IMR-90 (cell line): ENCODE measurements at regions not wholly inside any gene's neighbourhood (a gene's known extent, or its start where the extent isn't known, plus 50 kb on each side); places are given as distances from the start of the nearest gene placed in this dataset.

ENCODE experiments used
- ATAC-seq: fragments of 200-7000 bp; cut with Tn5 transposase; 2 replicates; pipeline ENCODE4 v1.9.1; 2020; ENCODE audit warnings: low read depth, mild to moderate bottlenecking, moderate library complexity
- BruUV-seq: library from RNA; stranded (reverse); fragments of 400-500 nt; replicated peaks from 2 replicates; lab custom pipeline; 2021; lab: Mats Ljungman, UMichigan
- CTCF ChIA-PET: fragments of 300-600 bp; formaldehyde crosslinking; extraction: SDS; loops from one replicate; lab custom pipeline; 2021; ENCODE audit warnings: antibody characterized with exemption; lab: Yijun Ruan, JAX
- POLR2A ChIA-PET: fragments of 300-600 bp; sonication (Branson Sonifier 250); formaldehyde crosslinking; loops from one replicate; lab custom pipeline; 2022; ENCODE audit warnings: antibody characterized with exemption; ENCODE audit not compliant: unreplicated experiment; lab: Charles Lee
- DNase-seq: peaks from one replicate; pipeline ENCODE4 v3.0.0; 2013
- H2AFZ ChIP-seq: replicated peaks from 2 replicates; pipeline ENCODE3; 2013; ENCODE audit warnings: low read length, mild to moderate bottlenecking; ENCODE audit not compliant: poor library complexity
- H2AK5ac ChIP-seq: 2 replicates; pipeline ENCODE4 v1.6.1; 2013; ENCODE audit warnings: low read depth, low read length, inconsistent platforms
- H2AK9ac ChIP-seq: replicated peaks from 2 replicates; pipeline ENCODE3; 2013; ENCODE audit warnings: mild to moderate bottlenecking, low read depth, low read length, moderate library complexity; ENCODE audit not compliant: poor library complexity
- H2BK120ac ChIP-seq: 2 replicates; pipeline ENCODE4 v1.6.1; 2013; ENCODE audit warnings: low read depth, low read length, inconsistent platforms
- H2BK15ac ChIP-seq: 3 replicates; pipeline ENCODE4 v1.6.1; 2013; ENCODE audit warnings: low read depth, low read length, inconsistent platforms
- H2BK20ac ChIP-seq: 2 replicates; pipeline ENCODE4 v1.6.1; 2013; ENCODE audit warnings: low read depth, mild to moderate bottlenecking, inconsistent platforms, low read length, moderate library complexity
- H2BK5ac ChIP-seq: 2 replicates; pipeline ENCODE4 v1.6.1; 2013; ENCODE audit warnings: mild to moderate bottlenecking, low read depth, low read length, inconsistent platforms; ENCODE audit not compliant: poor library complexity, severe bottlenecking
- H3K14ac ChIP-seq: replicated peaks from 2 replicates; pipeline ENCODE4 v1.6.1; 2013; ENCODE audit warnings: low read depth, low read length, inconsistent platforms
- H3K18ac ChIP-seq: 2 replicates; pipeline ENCODE4 v1.6.1; 2013; ENCODE audit warnings: low read depth, low read length, control low read depth
- H3K23ac ChIP-seq: 2 replicates; pipeline ENCODE4 v1.6.1; 2013; ENCODE audit warnings: low read depth, low read length, inconsistent platforms
- H3K27ac ChIP-seq: 2 replicates; pipeline ENCODE4 v1.5.1; 2013; ENCODE audit warnings: mild to moderate bottlenecking, control low read depth, low read length; ENCODE audit not compliant: insufficient read depth
- H3K27me3 ChIP-seq: 2 replicates; pipeline ENCODE4 v1.6.1; 2013; ENCODE audit warnings: low read length; ENCODE audit not compliant: control insufficient read depth, insufficient read depth
- H3K36me3 ChIP-seq: 2 replicates; pipeline ENCODE4 v1.6.1; 2013; ENCODE audit warnings: low read length, mixed read lengths; ENCODE audit not compliant: control insufficient read depth, insufficient read depth
- H3K4ac ChIP-seq: 2 replicates; pipeline ENCODE4 v1.6.1; 2013; ENCODE audit warnings: low read depth, low read length, inconsistent platforms
- H3K4me1 ChIP-seq: 2 replicates; pipeline ENCODE4 v1.6.1; 2013; ENCODE audit warnings: low read length, mixed read lengths; ENCODE audit not compliant: control insufficient read depth, insufficient read depth
- H3K4me2 ChIP-seq: 2 replicates; pipeline ENCODE4 v1.6.1; 2013; ENCODE audit warnings: low read depth, mild to moderate bottlenecking, control low read depth, low read length, moderate library complexity
- H3K4me3 ChIP-seq: 2 replicates; pipeline ENCODE4 v1.5.1; 2013; ENCODE audit warnings: low read depth, mild to moderate bottlenecking, control low read depth, low read length, moderate library complexity; ENCODE audit not compliant: insufficient read depth
- H3K56ac ChIP-seq: 2 replicates; pipeline ENCODE4 v1.6.1; 2013; ENCODE audit warnings: low read length, inconsistent platforms; ENCODE audit not compliant: insufficient read depth; ENCODE audit errors: extremely low read depth
- H3K79me1 ChIP-seq, 2 experiments: 2 replicates each; pipeline ENCODE4 v1.6.1; 2013; ENCODE audit warnings: low read length in 2 of 2, inconsistent platforms in 1 of 2, low read depth in 1 of 2
- H3K9ac ChIP-seq: 2 replicates; pipeline ENCODE4 v1.6.1; 2013; ENCODE audit warnings: low read depth, low read length, control low read depth
- H3K9me1 ChIP-seq: 2 replicates; pipeline ENCODE4 v1.6.1; 2013; ENCODE audit warnings: low read length, inconsistent platforms; ENCODE audit not compliant: insufficient read depth
- H3K9me3 ChIP-seq: 2 replicates; pipeline ENCODE4 v1.6.1; 2013; ENCODE audit warnings: low read length; ENCODE audit not compliant: control insufficient read depth, insufficient read depth
- H4K20me1 ChIP-seq: 2 replicates; pipeline ENCODE4 v1.6.1; 2013; ENCODE audit warnings: low read length, inconsistent platforms; ENCODE audit not compliant: insufficient read depth
- H4K5ac ChIP-seq: 2 replicates; pipeline ENCODE4 v1.6.1; 2013; ENCODE audit warnings: mild to moderate bottlenecking, low read depth, low read length, control low read depth
- H4K8ac ChIP-seq, 2 experiments: 2 replicates each; pipeline ENCODE4 v1.6.1; 2013; ENCODE audit warnings: low read depth in 2 of 2, low read length in 2 of 2, control low read depth in 1 of 2, inconsistent platforms in 1 of 2
- H4K91ac ChIP-seq: 2 replicates; pipeline ENCODE4 v1.6.1; 2013; ENCODE audit warnings: low read depth, low read length, inconsistent platforms; ENCODE audit not compliant: insufficient read depth
- BHLHE40 ChIP-seq: fragments of 150-350 bp; IDR thresholded peaks from 2 replicates; pipeline ENCODE4 v1.6.1; 2016; ENCODE audit warnings: mild to moderate bottlenecking, low read depth, low read length
- CEBPB ChIP-seq: IDR thresholded peaks from 2 replicates; pipeline ENCODE4 v1.6.1; 2012; ENCODE audit warnings: low read depth, low read length, improper control_type of control experiment
- CHD1 ChIP-seq: IDR thresholded peaks from 2 replicates; pipeline ENCODE4 v1.6.1; 2012; ENCODE audit warnings: low read depth, low read length, improper control_type of control experiment
- ELK1 ChIP-seq: fragments of 150-350 bp; IDR thresholded peaks from 2 replicates; pipeline ENCODE4 v1.6.1; 2016; ENCODE audit warnings: low read depth, mild to moderate bottlenecking, low read length, moderate library complexity, borderline replicate concordance
- FOS ChIP-seq: fragments of 150-350 bp; IDR thresholded peaks from 2 replicates; pipeline ENCODE4 v1.6.1; 2016; ENCODE audit warnings: low read depth, low read length
- MAZ ChIP-seq: IDR thresholded peaks from 2 replicates; pipeline ENCODE4 v1.6.1; 2012; ENCODE audit warnings: low read depth, mild to moderate bottlenecking, low read length, improper control_type of control experiment, moderate library complexity, borderline replicate concordance
- MXI1 ChIP-seq: IDR thresholded peaks from 2 replicates; pipeline ENCODE4 v1.6.1; 2012; ENCODE audit warnings: low read depth, mild to moderate bottlenecking, low read length, moderate library complexity, borderline replicate concordance
- POLR2A ChIP-seq: IDR thresholded peaks from 2 replicates; pipeline ENCODE4 v1.6.1; 2012; ENCODE audit warnings: mild to moderate bottlenecking, low read depth, low read length
- WGBS, 2 experiments: methylation state at CpG; one replicate each; pipeline versions ENCODE4 v1.1.5 to v1.1.7; 2013; ENCODE audit warnings: missing lambda C conversion rate in 2 of 2; ENCODE audit not compliant: insufficient read length in 1 of 2; ENCODE audit errors: extremely low coverage in 2 of 2; 5-methylcytosine and 5-hydroxymethylcytosine counted together
- dilution Hi-C: fragments of 300-500 bp; cut with HindIII; formaldehyde crosslinking; loops from one replicate; pipeline ENCODE4 v1.14.3; 2018; ENCODE audit warnings: low sequenced_read_pairs; ENCODE audit not compliant: unreplicated experiment
- in situ Hi-C: fragments of 300-500 bp; cut with MboI; formaldehyde crosslinking; loops from 3 replicates; pipeline ENCODE4 v1.14.3; 2019; ENCODE audit warnings: low sequenced_read_pairs, inconsistent platforms, mixed read lengths
- intact Hi-C: fragments of 100-400 bp; cut with micrococcal nuclease; formaldehyde crosslinking; loops from 2 replicates; pipeline ENCODE4 v1.10.0; 2022

GRCh38 chr2:41859615-41860514, 188.0 kb upstream of the PKDCC start:
- peak overlapping the region; percentile 87; the same call in 2 of the 3 replicates for H2BK15ac ChIP-seq
- peak overlapping the region; percentile 1; the same call in 1 of the 2 replicates for H2AK5ac ChIP-seq
- no peak overlapping the region for H2AK9ac ChIP-seq
- peak; percentile 90 for ATAC-seq
- in situ Hi-C loops = loop anchor here (10.0 to 25.0 kb wide), 2 partner anchors 465 to 802 kb away; no protein-coding TSS in a partner anchor
- no peak overlapping the region; the same call in 1 of the 2 replicates for H3K56ac ChIP-seq
- CTCF ChIA-PET = interaction anchor here (1.0 to 1.8 kb wide), 5 partner anchors 9 to 231 kb away, joined by 3 to 7 read pairs (median 4); no protein-coding TSS in a partner anchor
- no peaks in the 10 kb centered on the region for H3K79me1 ChIP-seq
- dilution Hi-C loops = no loop called here
- H3K4me2 ChIP-seq = peak overlapping the region; percentile 3; the same call in 1 of the 2 replicates
- H2BK120ac ChIP-seq = peak overlapping the region; percentile 87
- H2AFZ ChIP-seq = peak overlapping the region; percentile 62
- H4K91ac ChIP-seq = peak overlapping the region; percentile 41
- peak overlapping the region; percentile 6 for H3K27ac ChIP-seq
- no peak overlapping the region for H3K4me3 ChIP-seq
- no peaks in the 10 kb centered on the region for H3K9me3 ChIP-seq
- no TSS peak for BruUV-seq
- H3K14ac ChIP-seq = 0 out of 2 replicates have a peak overlapping the region, but pooled peaks have one; percentile 45
- peak overlapping the region; percentile 56; the same call in 1 of the 2 replicates for H3K23ac ChIP-seq
- H2BK20ac ChIP-seq = peak overlapping the region; percentile 74
- no peaks in the 10 kb centered on the region; the same call in 1 of the 2 replicates for H3K9me1 ChIP-seq
- DNase-seq = peak; percentile 73
- intact Hi-C loops = loop anchor here (10.0 kb wide), 3 partner anchors 465 to 635 kb away; partner anchors contain the start of genes COX7A2L and KCNG3
- H3K4me1 ChIP-seq = peaks cover 6% of the 10 kb centered on the region; the same call in 1 of the 2 replicates
- peak overlapping the region; percentile 53; the same call in 1 of the 2 replicates for H3K4ac ChIP-seq
- H3K18ac ChIP-seq = peak overlapping the region; percentile 54; the same call in 1 of the 2 replicates
- WGBS, 2 experiments = no CpG with 5 or more reads among the region's 9 CpGs
- POLR2A ChIA-PET = no interaction called here
- no peak for TF ChIP-seq CHD1
- no peak for TF ChIP-seq MAZ
- TF ChIP-seq FOS = 0 out of 2 replicates have a peak, but pooled peaks have one; percentile 50
- TF ChIP-seq ELK1 = no peak
- TF ChIP-seq BHLHE40 = peak; percentile 12; the same call in 1 of the 2 replicates
- TF ChIP-seq POLR2A = no peak
- no peak for TF ChIP-seq CEBPB
- no peak for TF ChIP-seq MXI1
- no peak overlapping the region for H3K9ac ChIP-seq
- H2BK5ac ChIP-seq = peak overlapping the region; percentile 79
- H4K5ac ChIP-seq = peak overlapping the region; percentile 3
- no peaks in the 10 kb centered on the region for H4K20me1 ChIP-seq
- no peaks in the 10 kb centered on the region for H3K36me3 ChIP-seq
- H3K27me3 ChIP-seq = no peaks in the 10 kb centered on the region
- peak overlapping the region in 1 of 2 experiments; percentile 72; a peak in 2 of 4 replicates for H4K8ac ChIP-seq
